IPS DF 19.7 (cell line): ENCODE measurements at regions not wholly inside any gene's neighbourhood (a gene's known extent, or its start where the extent isn't known, plus 50 kb on each side); places are given as distances from the start of the nearest gene placed in this dataset.

Experiments used
- DNase-seq: peaks from one replicate; pipeline ENCODE4 v3.0.0-alpha.2; 2013; ENCODE audit warnings: low read depth, low spot score

GRCh38 chr5:143562935-143563334, 159.4 kb upstream of the NR3C1 start:
- no peak for DNase-seq

GRCh38 chr5:143561219-143561618, 157.7 kb upstream of the NR3C1 start:
- DNase-seq = no peak

GRCh38 chr5:143560378-143560777, 156.9 kb upstream of the NR3C1 start:
- DNase-seq = no peak

GRCh38 chr5:143559586-143560109, 156.2 kb upstream of the NR3C1 start:
- DNase-seq = no peak

GRCh38 chr5:143558048-143558447, 154.6 kb upstream of the NR3C1 start:
- DNase-seq = no peak

- no peak for DNase-seq
Measured at GRCh38 chr5:143557061-143557818, 153.8 kb upstream of the NR3C1 start.

GRCh38 chr5:143554918-143555477, 151.5 kb upstream of the NR3C1 start:
- no peak for DNase-seq

GRCh38 chr5:143554187-143554717, 150.8 kb upstream of the NR3C1 start:
- DNase-seq = no peak

GRCh38 chr5:143552680-143553079, 149.2 kb upstream of the NR3C1 start:
- no peak for DNase-seq

GRCh38 chr5:143551820-143552251, 148.3 kb upstream of the NR3C1 start:
- DNase-seq = no peak

GRCh38 chr5:143550986-143551630, 147.6 kb upstream of the NR3C1 start:
- DNase-seq = no peak

- no peak for DNase-seq
Measured at GRCh38 chr5:143547342-143547741, 143.9 kb upstream of the NR3C1 start.

- DNase-seq = no peak
Measured at GRCh38 chr5:143546394-143546793, 142.9 kb upstream of the NR3C1 start.

- DNase-seq = no peak
Measured at GRCh38 chr5:143544606-143545005, 141.1 kb upstream of the NR3C1 start.

GRCh38 chr5:143543358-143544255, 140.1 kb upstream of the NR3C1 start:
- DNase-seq = no peak

GRCh38 chr5:143542798-143543144, 139.3 kb upstream of the NR3C1 start:
- no peak for DNase-seq

- DNase-seq = no peak
Measured at GRCh38 chr5:143541943-143542797, 138.7 kb upstream of the NR3C1 start.

GRCh38 chr5:143539742-143540141, 136.3 kb upstream of the NR3C1 start:
- DNase-seq = no peak

GRCh38 chr5:143537056-143537455, 133.6 kb upstream of the NR3C1 start:
- no peak for DNase-seq

GRCh38 chr5:143536364-143536763, 132.9 kb upstream of the NR3C1 start:
- DNase-seq = no peak

GRCh38 chr5:143534761-143535154, 131.3 kb upstream of the NR3C1 start:
- DNase-seq = no peak
